Epithelial cell of esophagus (primary cell): ENCODE measurements at regions not wholly inside any gene's neighbourhood (a gene's known extent, or its start where the extent isn't known, plus 50 kb on each side); places are given as distances from the start of the nearest gene placed in this dataset.
A peak's percentile ranks its signal among the peaks of the same experiment; 100 is the strongest.

ENCODE experiments used
- DNase-seq: peaks from one replicate; pipeline ENCODE4 v3.0.0; 2010; ENCODE audit warnings: low read depth
- H3K4me3 ChIP-seq: 2 replicates; pipeline ENCODE4 v1.5.1; 2011; ENCODE audit warnings: mild to moderate bottlenecking, low read length, control low read depth
- TF ChIP-seq, protein P1 (sequence below): IDR thresholded peaks from 2 replicates; pipeline ENCODE4 v1.5.1; 2011; ENCODE audit warnings: low read depth, mild to moderate bottlenecking, low read length, control low read depth, inconsistent platforms; ENCODE audit not compliant: insufficient read depth; ENCODE audit errors: missing control alignments

DNA sequence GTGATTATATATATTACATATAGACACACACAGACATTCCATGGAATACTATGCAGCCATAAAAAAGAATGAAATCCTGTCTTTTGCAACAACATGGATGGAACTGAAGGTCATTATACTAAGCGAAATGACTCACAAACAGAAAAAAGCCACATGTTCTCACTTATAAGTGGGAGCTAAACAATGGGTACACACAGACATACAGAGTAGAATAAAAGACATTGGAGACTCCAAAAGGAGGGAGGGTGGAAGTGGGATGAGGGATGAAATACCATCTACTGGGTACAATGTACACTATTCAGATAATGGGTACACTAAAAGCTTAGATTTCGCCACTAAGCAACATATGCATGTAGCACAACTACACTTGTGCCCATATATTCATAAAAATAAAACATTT lies 170.0 kb upstream of the RGMB start:
- no peak for DNase-seq
- TF ChIP-seq, protein P1, sequence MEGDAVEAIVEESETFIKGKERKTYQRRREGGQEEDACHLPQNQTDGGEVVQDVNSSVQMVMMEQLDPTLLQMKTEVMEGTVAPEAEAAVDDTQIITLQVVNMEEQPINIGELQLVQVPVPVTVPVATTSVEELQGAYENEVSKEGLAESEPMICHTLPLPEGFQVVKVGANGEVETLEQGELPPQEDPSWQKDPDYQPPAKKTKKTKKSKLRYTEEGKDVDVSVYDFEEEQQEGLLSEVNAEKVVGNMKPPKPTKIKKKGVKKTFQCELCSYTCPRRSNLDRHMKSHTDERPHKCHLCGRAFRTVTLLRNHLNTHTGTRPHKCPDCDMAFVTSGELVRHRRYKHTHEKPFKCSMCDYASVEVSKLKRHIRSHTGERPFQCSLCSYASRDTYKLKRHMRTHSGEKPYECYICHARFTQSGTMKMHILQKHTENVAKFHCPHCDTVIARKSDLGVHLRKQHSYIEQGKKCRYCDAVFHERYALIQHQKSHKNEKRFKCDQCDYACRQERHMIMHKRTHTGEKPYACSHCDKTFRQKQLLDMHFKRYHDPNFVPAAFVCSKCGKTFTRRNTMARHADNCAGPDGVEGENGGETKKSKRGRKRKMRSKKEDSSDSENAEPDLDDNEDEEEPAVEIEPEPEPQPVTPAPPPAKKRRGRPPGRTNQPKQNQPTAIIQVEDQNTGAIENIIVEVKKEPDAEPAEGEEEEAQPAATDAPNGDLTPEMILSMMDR = no peak
- no peak overlapping the region for H3K4me3 ChIP-seq

DNA sequence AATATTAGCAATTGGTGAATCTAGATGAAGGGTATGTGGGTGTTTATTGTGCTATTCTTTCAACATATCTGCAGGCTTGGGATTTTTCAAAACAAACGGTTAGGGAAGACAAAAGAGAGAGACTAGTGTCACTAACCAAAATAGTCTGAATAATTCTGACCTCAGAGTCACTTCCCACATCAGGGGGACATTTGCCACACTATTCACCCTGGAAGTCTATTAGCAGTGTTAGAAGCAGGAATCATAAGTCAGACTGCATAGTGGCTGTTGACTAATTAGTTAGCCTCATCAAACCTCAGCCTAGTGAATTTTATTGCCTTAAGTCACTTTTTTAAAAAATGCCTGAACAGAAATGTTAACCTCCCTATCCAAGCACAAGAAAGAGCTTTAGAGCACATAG lies 169.2 kb upstream of the RGMB start:
- no peak overlapping the region for H3K4me3 ChIP-seq
- no peak for DNase-seq
- TF ChIP-seq, protein P1 = no peak

DNA sequence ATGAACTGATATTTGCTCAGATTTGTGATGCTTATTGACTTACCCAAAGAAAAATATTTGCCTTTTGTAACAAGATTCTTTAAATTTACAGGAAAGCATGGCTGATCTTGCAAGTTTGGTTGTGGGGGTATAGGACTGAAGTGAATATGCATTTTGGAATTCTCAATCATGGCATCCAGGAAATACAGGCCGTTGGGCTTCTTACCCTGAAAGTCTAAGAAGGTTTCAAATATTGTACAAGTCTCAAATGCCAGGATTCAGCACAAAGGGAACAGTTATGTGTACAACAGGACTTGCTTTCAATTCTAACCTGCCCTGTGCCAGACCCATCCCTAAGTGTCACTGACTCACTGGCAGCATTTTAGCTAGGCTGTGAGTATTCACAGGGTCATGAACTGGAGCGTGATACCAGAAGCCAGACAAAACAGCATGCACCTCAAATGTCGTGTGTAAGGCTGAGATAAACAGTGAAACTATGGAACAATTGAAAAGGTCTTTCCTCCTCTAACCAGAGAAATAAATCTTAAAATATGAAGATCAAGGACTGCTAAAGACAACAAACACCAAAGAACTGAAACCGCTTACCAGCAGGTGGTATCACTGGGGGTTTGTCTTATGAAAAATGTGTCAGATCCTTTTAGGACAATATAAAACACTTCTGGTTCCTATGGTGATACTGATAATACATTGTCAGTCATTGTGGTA lies 168.6 kb upstream of the RGMB start:
- no peak overlapping the region for H3K4me3 ChIP-seq
- DNase-seq = peak; percentile 38
- TF ChIP-seq, protein P1 = no peak

DNA sequence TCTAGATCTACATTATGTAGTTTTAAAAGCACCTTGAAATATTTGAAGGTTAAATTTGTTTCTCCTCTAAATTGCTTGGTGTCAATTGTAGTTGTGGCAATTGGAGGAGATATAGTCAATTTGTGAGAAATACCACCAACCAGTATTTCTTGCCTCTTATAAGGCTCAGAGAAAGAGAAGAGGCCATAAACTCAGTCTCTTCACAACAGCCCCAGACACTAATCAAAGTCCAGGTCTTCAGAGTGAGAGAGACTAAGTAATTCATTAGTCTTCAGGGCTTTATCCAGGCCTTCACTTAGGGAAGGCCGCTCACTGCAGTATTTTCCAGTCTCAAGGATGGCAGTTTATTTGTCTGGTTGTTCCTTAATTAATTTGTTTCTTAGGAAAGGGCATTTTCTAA lies 168.0 kb upstream of the RGMB start:
- TF ChIP-seq, protein P1 = no peak
- no peak for DNase-seq
- no peak overlapping the region for H3K4me3 ChIP-seq

DNA sequence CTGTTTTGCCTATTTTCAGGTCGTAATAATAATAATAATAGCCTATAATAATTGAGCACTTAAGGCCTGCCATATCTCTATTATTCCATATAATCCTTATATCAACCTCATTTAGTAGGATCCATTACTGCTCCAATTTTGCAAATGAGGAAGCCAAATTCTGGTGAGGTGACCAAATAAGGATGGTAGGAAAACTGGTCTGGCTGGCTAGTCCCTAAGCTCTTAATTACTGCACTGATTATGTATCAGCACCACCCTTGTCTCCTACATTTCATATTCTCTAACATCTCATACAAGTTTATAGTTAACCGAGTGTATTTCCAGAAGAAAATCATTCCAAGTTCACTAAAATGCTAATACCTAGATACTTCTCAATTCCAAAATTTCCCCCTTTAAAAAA lies 166.5 kb upstream of the RGMB start:
- TF ChIP-seq, protein P1 = no peak
- no peak overlapping the region for H3K4me3 ChIP-seq
- DNase-seq = peak; percentile 50

DNA sequence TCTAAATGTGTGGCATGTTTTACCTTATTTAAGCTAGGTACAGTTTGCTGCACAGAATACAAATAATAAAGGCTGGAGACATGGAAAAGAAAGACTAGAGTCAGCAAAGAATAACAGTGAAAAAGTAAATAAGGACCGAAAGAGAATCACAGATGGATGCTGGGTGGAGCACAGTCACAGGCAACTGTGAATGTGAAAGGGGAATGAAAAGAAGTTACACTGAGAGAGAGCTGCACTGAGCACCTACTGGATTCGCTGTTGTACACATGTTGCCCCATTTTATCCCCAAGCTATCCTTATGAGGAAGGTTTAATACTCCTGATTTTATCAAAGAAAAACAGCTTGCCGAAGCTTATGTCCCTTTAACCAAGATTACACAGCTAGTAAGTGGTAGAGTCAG lies 165.4 kb upstream of the RGMB start:
- H3K4me3 ChIP-seq = no peak overlapping the region
- TF ChIP-seq, protein P1 = no peak
- no peak for DNase-seq

DNA sequence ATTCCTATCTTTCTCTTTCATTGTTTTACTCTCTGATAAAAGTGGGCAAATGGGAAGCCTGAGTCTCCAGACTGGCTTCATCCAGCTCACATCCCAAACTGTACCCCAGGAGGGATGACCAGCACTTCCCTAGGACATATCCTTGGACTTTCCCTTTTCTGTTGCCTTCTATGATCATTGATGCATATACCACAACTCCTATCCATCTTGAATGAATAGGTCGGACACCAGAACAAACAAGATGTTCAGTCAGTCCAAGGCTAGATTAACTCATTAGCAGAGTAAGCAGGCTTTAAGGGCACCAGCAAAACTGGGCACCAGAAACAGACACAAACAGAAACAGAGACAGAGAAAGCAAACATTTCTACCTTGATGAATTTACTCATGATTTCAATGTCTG lies 159.1 kb upstream of the RGMB start:
- TF ChIP-seq, protein P1 = no peak
- no peak for DNase-seq
- H3K4me3 ChIP-seq = no peak overlapping the region
